H9 (cell line): ENCODE measurements at regions not wholly inside any gene's neighbourhood (a gene's known extent, or its start where the extent isn't known, plus 50 kb on each side); places are given as distances from the start of the nearest gene placed in this dataset.

Experiments used
- DNase-seq: peaks from one replicate; pipeline ENCODE4 v3.0.0-alpha.2; 2017
- H2AFZ ChIP-seq: one replicate; pipeline ENCODE4 v1.6.1; 2013; ENCODE audit warnings: mild to moderate bottlenecking, low read length, control low read depth, moderate library complexity
- H2AK5ac ChIP-seq: 2 replicates; pipeline ENCODE4 v1.6.1; 2013; ENCODE audit warnings: low read length, control low read depth, mixed read lengths; ENCODE audit not compliant: insufficient read length
- H2BK120ac ChIP-seq: one replicate; pipeline ENCODE4 v1.6.1; 2013; ENCODE audit warnings: low read depth, mild to moderate bottlenecking, low read length, control low read depth, inconsistent platforms; ENCODE audit not compliant: poor library complexity, severe bottlenecking
- H2BK12ac ChIP-seq: 2 replicates; pipeline ENCODE4 v1.6.1; 2013; ENCODE audit warnings: low read length, control low read depth, mixed read lengths, low read depth; ENCODE audit not compliant: insufficient read length
- H2BK15ac ChIP-seq: 2 replicates; pipeline ENCODE4 v1.6.1; 2013; ENCODE audit warnings: low read depth, low read length, control low read depth
- H2BK20ac ChIP-seq: one replicate; pipeline ENCODE4 v1.6.1; 2013; ENCODE audit warnings: low read depth, mild to moderate bottlenecking, low read length, control low read depth, inconsistent platforms; ENCODE audit not compliant: poor library complexity, severe bottlenecking
- H2BK5ac ChIP-seq: 2 replicates; pipeline ENCODE4 v1.6.1; 2013; ENCODE audit warnings: low read length, control low read depth, mixed read lengths; ENCODE audit not compliant: insufficient read length
- H3K14ac ChIP-seq: 2 replicates; pipeline ENCODE4 v1.6.1; 2013; ENCODE audit warnings: low read length, control low read depth; ENCODE audit not compliant: insufficient read depth
- H3K18ac ChIP-seq: 2 replicates; pipeline ENCODE4 v1.6.1; 2013; ENCODE audit warnings: low read depth, mild to moderate bottlenecking, mixed read lengths, low read length, control low read depth; ENCODE audit not compliant: insufficient read length
- H3K23ac ChIP-seq: 2 replicates; pipeline ENCODE4 v1.6.1; 2013; ENCODE audit warnings: low read length, control low read depth, mixed read lengths, low read depth; ENCODE audit not compliant: insufficient read length
- H3K23me2 ChIP-seq: 2 replicates; pipeline ENCODE4 v1.6.1; 2013; ENCODE audit warnings: low read depth, mild to moderate bottlenecking, mixed read lengths, low read length, control low read depth; ENCODE audit not compliant: insufficient read length, poor library complexity, severe bottlenecking
- H3K27ac ChIP-seq: 2 replicates; pipeline ENCODE4 v1.5.1; 2013; ENCODE audit warnings: low read length, control low read depth, mixed read lengths, low read depth; ENCODE audit not compliant: insufficient read length
- H3K27me3 ChIP-seq: 2 replicates; pipeline ENCODE4 v1.6.1; 2013; ENCODE audit warnings: low read length, control low read depth, inconsistent platforms; ENCODE audit not compliant: insufficient read depth
- H3K4ac ChIP-seq: 2 replicates; pipeline ENCODE4 v1.6.1; 2013; ENCODE audit warnings: low read depth, mild to moderate bottlenecking, control low read depth, inconsistent platforms, low read length, moderate library complexity
- H3K4me1 ChIP-seq: 2 replicates; pipeline ENCODE4 v1.6.1; 2013; ENCODE audit warnings: low read length, control low read depth, inconsistent platforms; ENCODE audit not compliant: insufficient read depth
- H3K4me2 ChIP-seq: 2 replicates; pipeline ENCODE4 v1.6.1; 2013; ENCODE audit warnings: low read length, control low read depth, mixed read lengths; ENCODE audit not compliant: insufficient read length, insufficient read depth
- H3K56ac ChIP-seq: 2 replicates; pipeline ENCODE4 v1.6.1; 2013; ENCODE audit warnings: low read depth, mild to moderate bottlenecking, mixed read lengths, low read length, control low read depth; ENCODE audit not compliant: insufficient read length
- H3K79me1 ChIP-seq: 2 replicates; pipeline ENCODE4 v1.6.1; 2013; ENCODE audit warnings: low read depth, mild to moderate bottlenecking, moderate library complexity, low read length, control low read depth, inconsistent platforms; ENCODE audit not compliant: insufficient read depth, poor library complexity, severe bottlenecking
- H3K79me2 ChIP-seq: 2 replicates; pipeline ENCODE4 v1.6.1; 2013; ENCODE audit warnings: low read length, control low read depth, inconsistent platforms; ENCODE audit not compliant: insufficient read depth
- H3K9ac ChIP-seq: 2 replicates; pipeline ENCODE4 v1.6.1; 2013; ENCODE audit warnings: low read length, control low read depth, mixed read lengths; ENCODE audit not compliant: insufficient read length; ENCODE audit errors: extremely low read depth
- H3K9me3 ChIP-seq: one replicate; pipeline ENCODE4 v1.6.1; 2013; ENCODE audit warnings: low read depth, low read length, inconsistent platforms; ENCODE audit not compliant: control insufficient read depth
- H3T11ph ChIP-seq: one replicate; pipeline ENCODE4 v1.6.1; 2013; ENCODE audit warnings: mild to moderate bottlenecking, low read length, control low read depth, inconsistent platforms
- H4K20me1 ChIP-seq: one replicate; pipeline ENCODE4 v1.6.1; 2013; ENCODE audit not compliant: control insufficient read depth, insufficient read length, insufficient read depth
- H4K5ac ChIP-seq: 2 replicates; pipeline ENCODE4 v1.6.1; 2013; ENCODE audit warnings: low read depth, mild to moderate bottlenecking, mixed read lengths, low read length, control low read depth; ENCODE audit not compliant: insufficient read length
- H4K8ac ChIP-seq: replicated peaks from 2 replicates; pipeline ENCODE4 v1.6.1; 2013; ENCODE audit warnings: low read length, control low read depth, mixed read lengths, low read depth; ENCODE audit not compliant: insufficient read length
- H4K91ac ChIP-seq: 2 replicates; pipeline ENCODE4 v1.6.1; 2013; ENCODE audit warnings: low read depth, mild to moderate bottlenecking, moderate library complexity, mixed read lengths, low read length, control low read depth; ENCODE audit not compliant: insufficient read length
- H3K27ac Mint-ChIP-seq, 3 experiments: 2 replicates in 2 of 3; 3 replicates in 1 of 3; pipeline ENCODE4 v1.8.0; 2020 to 2021; ENCODE audit warnings: mixed read lengths in 3 of 3, mild to moderate bottlenecking in 1 of 3, moderate library complexity in 1 of 3
- H3K27me3 Mint-ChIP-seq: 2 replicates; pipeline ENCODE4 v1.8.0; 2021; ENCODE audit warnings: low read depth, mild to moderate bottlenecking, moderate library complexity, mixed read lengths
- H3K36me3 Mint-ChIP-seq, 3 experiments: 2 replicates in 2 of 3; 3 replicates in 1 of 3; pipeline ENCODE4 v1.8.0; 2020 to 2021; ENCODE audit warnings: low read depth in 3 of 3, mixed read lengths in 3 of 3; ENCODE audit not compliant: insufficient read depth in 1 of 3
- H3K4me1 Mint-ChIP-seq, 2 experiments: 2 replicates each; pipeline ENCODE4 v1.8.0; 2020; ENCODE audit warnings: mixed read lengths in 2 of 2
- H3K4me3 Mint-ChIP-seq, 2 experiments: 2 replicates in 1 of 2; 3 replicates in 1 of 2; pipeline ENCODE4 v1.8.0; 2020 to 2021; ENCODE audit warnings: mild to moderate bottlenecking in 2 of 2, mixed read lengths in 2 of 2, moderate library complexity in 1 of 2
- H3K9me3 Mint-ChIP-seq, 2 experiments: 2 replicates in 1 of 2; 3 replicates in 1 of 2; pipeline ENCODE4 v1.8.0; 2020; ENCODE audit warnings: mild to moderate bottlenecking in 2 of 2, mixed read lengths in 2 of 2, moderate library complexity in 1 of 2
- CTCF ChIP-seq: fragments of 200-600 bp; sonication (generic); conservative IDR thresholded peaks from 3 replicates; pipeline ENCODE4 v1.8.0; 2021; ENCODE audit warnings: antibody characterized with exemption, mild to moderate bottlenecking
- WGBS: extraction: QIAGEN DNeasy Blood & Tissue Kit; methylation state at CpG from one replicate; pipeline ENCODE4 v1.1.7; 2013; ENCODE audit warnings: missing lambda C conversion rate, low lambda C conversion rate, mixed read lengths; ENCODE audit not compliant: insufficient read length; ENCODE audit errors: extremely low coverage; 5-methylcytosine and 5-hydroxymethylcytosine counted together

GRCh38 chrX:43279341-43279808 is 376.7 kb upstream of the MAOA start:
- H4K20me1 ChIP-seq: no peaks in the 10 kb centered on the region
- Mint-ChIP-seq H3K27ac (no peak overlapping the region), H3K27me3 (no peaks in the 10 kb centered on the region), H3K9me3 (peaks cover 38 to 74% of the 10 kb centered on the region in 2 experiments; a peak in 4 of 5 replicates), H3K4me3 (no peak overlapping the region), H3K4me1 (peaks cover 5 to 6% of the 10 kb centered on the region in 2 experiments), H3K36me3 (peaks cover 3 to 49% (median 23%) of the 10 kb centered on the region in 3 experiments; a peak in 6 of 7 replicates)
- no peaks in the 10 kb centered on the region for H3K79me2 ChIP-seq
- H3T11ph ChIP-seq: no peak overlapping the region
- no peak overlapping the region for H3K9ac ChIP-seq
- no peak overlapping the region for H4K91ac ChIP-seq
- H3K4me2 ChIP-seq: no peak overlapping the region
- no peak overlapping the region for H3K27ac ChIP-seq
- DNase-seq: no peak
- H2BK5ac ChIP-seq: no peak overlapping the region
- no peak for TF ChIP-seq CTCF
- no peak overlapping the region for H4K5ac ChIP-seq
- no peak overlapping the region for H2AFZ ChIP-seq
- H3K79me1 ChIP-seq: no peaks in the 10 kb centered on the region
- no peak overlapping the region for H2BK12ac ChIP-seq
- no peak overlapping the region for H3K18ac ChIP-seq
- H2AK5ac ChIP-seq: no peak overlapping the region
- no peak overlapping the region for H4K8ac ChIP-seq
- H2BK15ac ChIP-seq: no peak overlapping the region
- H3K27me3 ChIP-seq: no peaks in the 10 kb centered on the region
- no peak overlapping the region for H3K23ac ChIP-seq
- no peak overlapping the region for H3K56ac ChIP-seq
- H2BK120ac ChIP-seq: no peak overlapping the region
- H3K4ac ChIP-seq: no peak overlapping the region
- no peak overlapping the region for H3K14ac ChIP-seq
- H3K4me1 ChIP-seq: no peaks in the 10 kb centered on the region
- no peak overlapping the region for H2BK20ac ChIP-seq
- WGBS: no CpG with 5 or more reads among the region's 38 CpGs
- no peaks in the 10 kb centered on the region for H3K9me3 ChIP-seq
- H3K23me2 ChIP-seq: no peaks in the 10 kb centered on the region
